Left ventricle myocardium inferior (tissue), 1 donor: ENCODE measurements at regions not wholly inside any gene's neighbourhood (a gene's known extent, or its start where the extent isn't known, plus 50 kb on each side); places are given as distances from the start of the nearest gene placed in this dataset.

Experiments used
- DNase-seq: peaks from one replicate; pipeline ENCODE4 v3.0.0-alpha.2; 2020
- H3K27ac ChIP-seq: fragments of 200-600 bp; replicated peaks from 2 replicates; pipeline ENCODE4 v1.8.0; 2021
- H3K27me3 ChIP-seq: fragments of 200-600 bp; 2 replicates; pipeline ENCODE4 v1.8.0; 2021; ENCODE audit warnings: low read depth
- H3K36me3 ChIP-seq: fragments of 200-600 bp; 2 replicates; pipeline ENCODE4 v1.8.0; 2021
- H3K4me1 ChIP-seq: fragments of 200-600 bp; 2 replicates; pipeline ENCODE4 v1.8.0; 2021
- H3K4me3 ChIP-seq: fragments of 200-600 bp; 2 replicates; pipeline ENCODE4 v1.8.0; 2021; ENCODE audit warnings: mild to moderate bottlenecking, moderate library complexity
- H3K9me3 ChIP-seq: fragments of 200-600 bp; replicated peaks from 2 replicates; pipeline ENCODE4 v1.8.0; 2021
- intact Hi-C: fragments of 100-400 bp; cut with micrococcal nuclease; formaldehyde crosslinking; loops from one replicate; pipeline ENCODE4 v1.11.0; 2022
- TF ChIP-seq, protein P1 (sequence below): fragments of 200-600 bp; IDR thresholded peaks from 2 replicates; pipeline ENCODE4 v1.8.0; 2021; ENCODE audit warnings: antibody characterized with exemption, mild to moderate bottlenecking, borderline replicate concordance
- donor health status: DM: no; HTN: yes; CAD: no; lungs with severe emphysema.

DNA sequence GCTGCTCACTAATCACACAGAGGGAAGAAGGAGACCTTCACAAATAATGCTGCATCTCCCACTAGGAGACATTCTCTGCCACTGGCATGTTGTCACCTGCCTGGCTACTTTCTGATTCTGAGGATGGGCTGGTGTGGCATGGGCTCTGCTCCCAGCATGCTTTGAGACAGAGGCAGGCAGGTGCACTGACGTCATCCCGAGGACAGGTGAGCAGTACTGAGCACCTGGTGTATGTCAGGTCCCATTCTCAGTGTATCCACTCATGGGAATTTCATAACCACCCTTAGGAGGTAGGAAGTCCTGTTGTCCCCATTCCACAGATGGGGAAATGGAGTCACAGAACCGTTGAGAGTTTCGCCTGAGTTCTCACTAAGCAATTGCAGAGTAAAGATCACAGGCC lies 597.9 kb downstream of the VRK1 start:
- no peaks in the 10 kb centered on the region for H3K4me1 ChIP-seq
- H3K36me3 ChIP-seq = no peaks in the 10 kb centered on the region
- H3K27me3 ChIP-seq = peaks cover 50% of the 10 kb centered on the region
- no peak overlapping the region for H3K4me3 ChIP-seq
- TF ChIP-seq, protein P1, sequence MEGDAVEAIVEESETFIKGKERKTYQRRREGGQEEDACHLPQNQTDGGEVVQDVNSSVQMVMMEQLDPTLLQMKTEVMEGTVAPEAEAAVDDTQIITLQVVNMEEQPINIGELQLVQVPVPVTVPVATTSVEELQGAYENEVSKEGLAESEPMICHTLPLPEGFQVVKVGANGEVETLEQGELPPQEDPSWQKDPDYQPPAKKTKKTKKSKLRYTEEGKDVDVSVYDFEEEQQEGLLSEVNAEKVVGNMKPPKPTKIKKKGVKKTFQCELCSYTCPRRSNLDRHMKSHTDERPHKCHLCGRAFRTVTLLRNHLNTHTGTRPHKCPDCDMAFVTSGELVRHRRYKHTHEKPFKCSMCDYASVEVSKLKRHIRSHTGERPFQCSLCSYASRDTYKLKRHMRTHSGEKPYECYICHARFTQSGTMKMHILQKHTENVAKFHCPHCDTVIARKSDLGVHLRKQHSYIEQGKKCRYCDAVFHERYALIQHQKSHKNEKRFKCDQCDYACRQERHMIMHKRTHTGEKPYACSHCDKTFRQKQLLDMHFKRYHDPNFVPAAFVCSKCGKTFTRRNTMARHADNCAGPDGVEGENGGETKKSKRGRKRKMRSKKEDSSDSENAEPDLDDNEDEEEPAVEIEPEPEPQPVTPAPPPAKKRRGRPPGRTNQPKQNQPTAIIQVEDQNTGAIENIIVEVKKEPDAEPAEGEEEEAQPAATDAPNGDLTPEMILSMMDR = no peak
- no peak overlapping the region for H3K27ac ChIP-seq
- intact Hi-C loops = no loop called here
- no peaks in the 10 kb centered on the region for H3K9me3 ChIP-seq
- DNase-seq = no peak

DNA sequence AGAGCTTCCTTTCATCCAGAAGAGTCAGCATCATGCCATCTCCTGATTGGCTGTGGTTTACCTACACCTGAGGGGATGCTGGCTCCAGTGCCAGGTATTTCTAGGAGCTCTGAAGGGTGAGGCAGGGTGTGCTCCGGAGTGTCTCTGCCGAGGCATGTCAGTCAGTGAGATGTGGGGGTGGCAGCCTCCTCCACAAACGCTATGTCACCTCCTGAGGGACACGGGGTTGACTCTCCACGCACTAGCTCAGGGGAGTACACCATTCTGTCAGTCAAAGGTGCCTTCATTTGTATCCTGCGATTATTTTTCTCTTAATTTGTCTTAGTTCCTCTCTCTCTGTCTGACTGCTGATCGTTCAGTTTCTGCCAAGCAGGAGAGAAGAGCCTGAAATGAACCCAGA lies 604.5 kb downstream of the VRK1 start:
- Histone ChIP-seq H3K27me3 (peaks cover 45% of the 10 kb centered on the region), H3K9me3 (no peaks in the 10 kb centered on the region), H3K36me3 (no peaks in the 10 kb centered on the region), H3K4me1 (no peaks in the 10 kb centered on the region), H3K27ac (no peak overlapping the region), H3K4me3 (no peak overlapping the region)
- TF ChIP-seq, protein P1 = no peak
- DNase-seq = no peak
- intact Hi-C loops = no loop called here

DNA sequence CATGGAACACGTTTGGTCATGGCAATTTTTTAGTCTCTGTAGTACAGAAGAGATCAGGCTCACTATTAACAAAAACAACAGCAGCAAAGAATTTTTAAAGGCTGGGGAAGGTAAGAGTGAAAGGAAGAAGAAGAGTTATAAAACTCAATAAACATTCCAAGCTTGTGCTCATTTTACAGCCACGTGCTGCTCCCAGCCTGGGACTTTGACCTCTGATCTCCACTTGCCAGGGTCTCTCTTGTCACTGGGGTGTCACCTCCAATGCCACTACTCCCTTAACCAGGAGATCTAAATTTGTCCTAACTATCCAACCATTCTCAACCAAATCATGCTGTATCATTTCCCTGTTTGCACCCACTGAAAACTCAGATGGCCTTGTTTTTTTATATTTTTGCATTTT lies 605.1 kb downstream of the VRK1 start:
- peaks cover 51% of the 10 kb centered on the region for H3K27me3 ChIP-seq
- TF ChIP-seq, protein P1 = no peak
- H3K9me3 ChIP-seq = no peaks in the 10 kb centered on the region
- no peak for DNase-seq
- intact Hi-C loops = no loop called here
- no peaks in the 10 kb centered on the region for H3K36me3 ChIP-seq
- no peak overlapping the region for H3K27ac ChIP-seq
- no peak overlapping the region for H3K4me3 ChIP-seq
- no peaks in the 10 kb centered on the region for H3K4me1 ChIP-seq

DNA sequence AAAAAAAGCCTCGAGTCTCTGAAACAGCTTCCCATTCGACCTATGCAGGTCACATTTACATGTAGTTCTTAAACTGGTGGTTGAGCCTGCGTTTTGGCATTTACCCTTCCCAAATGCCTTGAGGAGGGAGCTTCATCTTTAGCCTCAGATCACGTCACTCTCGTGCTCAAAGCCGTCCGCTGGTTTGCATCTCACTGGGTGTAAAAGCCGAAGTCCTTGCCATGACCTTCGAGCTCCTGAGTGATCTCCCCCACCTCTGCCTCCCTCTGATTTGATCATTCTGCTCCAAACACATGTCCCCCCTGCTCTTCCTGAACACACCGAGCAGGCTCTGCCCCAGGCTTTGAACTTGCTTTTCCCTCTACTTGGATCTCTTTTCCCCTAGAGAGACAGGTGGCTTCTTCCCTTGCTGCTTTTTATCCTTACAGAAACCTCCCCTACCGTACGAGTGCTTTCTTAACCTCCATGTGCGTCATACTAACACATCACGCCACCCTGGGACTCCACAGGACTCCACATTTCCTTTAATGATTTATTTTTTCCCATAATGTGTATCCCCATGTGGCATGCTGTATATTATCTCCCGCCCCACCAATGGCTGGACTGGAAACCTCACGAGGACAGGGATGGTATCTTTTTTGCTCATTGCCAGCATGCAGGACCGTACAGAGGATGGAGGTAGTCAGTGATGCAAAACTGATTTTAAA lies 610.7 kb downstream of the VRK1 start:
- Histone ChIP-seq H3K4me1 (peaks cover 2% of the 10 kb centered on the region), H3K4me3 (no peak overlapping the region), H3K27ac (no peak overlapping the region), H3K27me3 (peaks cover 89% of the 10 kb centered on the region), H3K9me3 (no peaks in the 10 kb centered on the region), H3K36me3 (no peaks in the 10 kb centered on the region)
- DNase-seq = no peak
- intact Hi-C loops = no loop called here
- TF ChIP-seq, protein P1 = no peak

DNA sequence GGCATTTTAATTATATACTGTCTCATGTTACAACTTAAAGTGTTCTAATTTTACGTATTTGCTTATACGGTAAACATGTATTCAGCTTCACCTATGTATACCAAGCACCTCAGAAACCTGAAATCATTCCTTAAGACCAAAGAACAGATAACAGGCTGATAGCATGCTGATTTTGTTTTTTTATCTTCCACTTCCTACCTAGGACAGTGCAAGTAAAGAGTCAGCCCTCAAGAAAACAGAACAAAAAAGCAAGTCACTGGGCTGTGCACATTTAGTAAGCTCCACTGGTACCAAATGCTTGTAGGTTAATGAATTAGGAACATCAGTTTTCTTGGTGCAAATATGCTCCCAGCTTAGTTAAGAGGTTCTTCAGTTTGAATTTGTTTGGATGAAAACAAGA lies 611.3 kb downstream of the VRK1 start:
- H3K27me3 ChIP-seq = peaks cover 96% of the 10 kb centered on the region
- no peak for DNase-seq
- intact Hi-C loops = no loop called here
- no peak overlapping the region for H3K4me3 ChIP-seq
- no peaks in the 10 kb centered on the region for H3K9me3 ChIP-seq
- no peaks in the 10 kb centered on the region for H3K36me3 ChIP-seq
- TF ChIP-seq, protein P1 = no peak
- H3K4me1 ChIP-seq = peaks cover 8% of the 10 kb centered on the region
- H3K27ac ChIP-seq = no peak overlapping the region
